Esophagus muscularis mucosa (tissue), 3 donors: ENCODE measurements at regions not wholly inside any gene's neighbourhood (a gene's known extent, or its start where the extent isn't known, plus 50 kb on each side); places are given as distances from the start of the nearest gene placed in this dataset.

ENCODE experiments used
- POLR2A ChIP-seq: fragments of 450-650 bp; IDR thresholded peaks from one replicate; pipeline ENCODE4 v1.6.1; 2017; ENCODE audit warnings: antibody characterized with exemption, moderate library complexity, mild to moderate bottlenecking, low read depth
- POLR2AphosphoS5 ChIP-seq, 2 donors: sonication (generic); formaldehyde crosslinking; IDR thresholded peaks; one replicate each; pipeline ENCODE4 v1.6.1; 2017; ENCODE audit warnings: antibody characterized with exemption in 2 of 2
- TF ChIP-seq, protein P1 (sequence below), 3 experiments: fragments of 200-600 bp in 2 of 3; fragments of 450-650 bp in 1 of 3; sonication (generic) in 2 of 3; IDR thresholded peaks; one replicate each; pipeline ENCODE4 v1.5.1; 2017 to 2019; ENCODE audit warnings: antibody characterized with exemption in 3 of 3, mild to moderate bottlenecking in 2 of 3, moderate library complexity in 1 of 3

DNA sequence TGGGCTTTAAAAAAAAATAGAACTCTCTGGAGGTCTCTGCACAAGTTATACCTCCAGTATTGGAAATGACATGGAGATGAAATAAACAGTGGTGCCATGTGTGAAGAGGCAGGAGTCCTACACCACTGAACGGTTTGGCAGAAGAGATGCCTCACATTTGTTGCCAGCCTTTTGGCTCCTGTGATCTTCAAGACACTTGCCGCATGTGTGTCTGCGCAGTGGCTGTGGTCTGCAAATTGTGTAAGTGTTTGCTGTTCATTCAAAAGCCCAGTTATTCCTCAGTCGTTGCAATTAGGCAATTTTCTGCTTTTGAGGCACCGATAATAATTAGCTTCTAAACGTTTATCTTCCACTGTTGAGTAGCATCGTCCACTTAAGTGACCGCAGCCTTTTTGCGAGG, 319.1 kb downstream of the BRD1 start:
- TF ChIP-seq, protein P1, sequence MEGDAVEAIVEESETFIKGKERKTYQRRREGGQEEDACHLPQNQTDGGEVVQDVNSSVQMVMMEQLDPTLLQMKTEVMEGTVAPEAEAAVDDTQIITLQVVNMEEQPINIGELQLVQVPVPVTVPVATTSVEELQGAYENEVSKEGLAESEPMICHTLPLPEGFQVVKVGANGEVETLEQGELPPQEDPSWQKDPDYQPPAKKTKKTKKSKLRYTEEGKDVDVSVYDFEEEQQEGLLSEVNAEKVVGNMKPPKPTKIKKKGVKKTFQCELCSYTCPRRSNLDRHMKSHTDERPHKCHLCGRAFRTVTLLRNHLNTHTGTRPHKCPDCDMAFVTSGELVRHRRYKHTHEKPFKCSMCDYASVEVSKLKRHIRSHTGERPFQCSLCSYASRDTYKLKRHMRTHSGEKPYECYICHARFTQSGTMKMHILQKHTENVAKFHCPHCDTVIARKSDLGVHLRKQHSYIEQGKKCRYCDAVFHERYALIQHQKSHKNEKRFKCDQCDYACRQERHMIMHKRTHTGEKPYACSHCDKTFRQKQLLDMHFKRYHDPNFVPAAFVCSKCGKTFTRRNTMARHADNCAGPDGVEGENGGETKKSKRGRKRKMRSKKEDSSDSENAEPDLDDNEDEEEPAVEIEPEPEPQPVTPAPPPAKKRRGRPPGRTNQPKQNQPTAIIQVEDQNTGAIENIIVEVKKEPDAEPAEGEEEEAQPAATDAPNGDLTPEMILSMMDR (IDR thresholded peaks at IDR 0.05), result no peak
- TF ChIP-seq POLR2A (no peak), POLR2AphosphoS5 (IDR thresholded peaks at IDR 0.05) (no peak)
